ENCODE measurements at regions not wholly inside any gene's neighbourhood (a gene's known extent, or its start where the extent isn't known, plus 50 kb on each side); places are given as distances from the start of the nearest gene placed in this dataset.

- ChIA-PET CTCF (no interaction called here), POLR2A (ENCODE audit: low non-redundant PET) (no interaction called here)
- no peak for DNase-seq (ENCODE audit: low spot score)
- no peak for TF ChIP-seq CTCF (conservative IDR thresholded peaks at IDR 0.05; ENCODE audit: low read depth)
- no peak overlapping the region for H3K27ac ChIP-seq
These were observed 287.8 kb downstream of the CHL1 start for GRCh38 chr3:484341-484740.

- POLR2A ChIA-PET (ENCODE audit: low non-redundant PET) = no interaction called here
- H3K27ac ChIP-seq = no peak overlapping the region
- CTCF ChIA-PET = no interaction called here
- TF ChIP-seq CTCF (conservative IDR thresholded peaks at IDR 0.05; ENCODE audit: low read depth) = no peak
- no peak for DNase-seq (ENCODE audit: low spot score)
These were observed 291.1 kb downstream of the CHL1 start for GRCh38 chr3:487614-488013.

GRCh38 chr3:492586-493316, 296.2 kb downstream of the CHL1 start:
- no peak overlapping the region for H3K27ac ChIP-seq
- no peak for TF ChIP-seq CTCF (conservative IDR thresholded peaks at IDR 0.05; ENCODE audit: low read depth)
- ChIA-PET CTCF (no interaction called here), POLR2A (ENCODE audit: low non-redundant PET) (no interaction called here)
- no peak for DNase-seq (ENCODE audit: low spot score)

- ChIA-PET CTCF (no interaction called here), POLR2A (ENCODE audit: low non-redundant PET) (no interaction called here)
- DNase-seq (ENCODE audit: low spot score) = no peak
- H3K27ac ChIP-seq = no peak overlapping the region
- TF ChIP-seq CTCF (conservative IDR thresholded peaks at IDR 0.05; ENCODE audit: low read depth) = no peak
These were observed 297.6 kb downstream of the CHL1 start for GRCh38 chr3:494190-494589.

GRCh38 chr3:498487-498886, 301.9 kb downstream of the CHL1 start:
- no peak overlapping the region for H3K27ac ChIP-seq
- ChIA-PET CTCF (no interaction called here), POLR2A (ENCODE audit: low non-redundant PET) (no interaction called here)
- DNase-seq (ENCODE audit: low spot score) = no peak
- no peak for TF ChIP-seq CTCF (conservative IDR thresholded peaks at IDR 0.05; ENCODE audit: low read depth)

- POLR2A ChIA-PET (ENCODE audit: low non-redundant PET) = no interaction called here
- TF ChIP-seq CTCF (conservative IDR thresholded peaks at IDR 0.05; ENCODE audit: low read depth) = no peak
- CTCF ChIA-PET = no interaction called here
- no peak overlapping the region for H3K27ac ChIP-seq
- no peak for DNase-seq (ENCODE audit: low spot score)
These were observed 302.6 kb downstream of the CHL1 start for GRCh38 chr3:499001-499761.
